ENCODE measurements at regions not wholly inside any gene's neighbourhood (a gene's known extent, or its start where the extent isn't known, plus 50 kb on each side); places are given as distances from the start of the nearest gene placed in this dataset.
"Not testable (repeated sequence)": the region's sequence is repeated elsewhere in the genome, so short reads cannot be mapped to it uniquely, and the experiment has no call there.

DNA sequence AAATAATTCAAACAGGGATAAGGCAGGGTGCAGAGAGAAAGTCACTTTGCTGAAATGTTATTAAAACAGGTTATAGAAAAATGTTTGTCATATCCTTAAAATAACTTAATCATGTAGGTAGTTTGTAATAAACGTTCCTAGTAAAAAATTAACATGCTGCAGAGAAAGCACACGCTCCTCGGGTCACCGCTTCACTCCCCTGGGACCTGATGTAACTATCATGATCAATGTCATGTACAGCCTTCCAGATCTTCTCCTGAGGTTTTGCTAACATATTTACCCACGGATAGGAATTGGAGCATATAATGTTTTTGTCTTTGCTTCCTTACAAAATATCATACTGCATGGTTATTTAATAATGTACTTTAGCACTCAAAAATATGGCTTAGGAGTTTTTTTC lies 285.1 kb upstream of the TMEM132C start:
- DNase-seq = no peak

GRCh38 chr12:127983213-127983791 lies 283.7 kb upstream of the TMEM132C start:
- DNase-seq = not testable (repeated sequence)

- DNase-seq = no peak
Measured at GRCh38 chr12:127984386-127985055, 282.4 kb upstream of the TMEM132C start.

DNA sequence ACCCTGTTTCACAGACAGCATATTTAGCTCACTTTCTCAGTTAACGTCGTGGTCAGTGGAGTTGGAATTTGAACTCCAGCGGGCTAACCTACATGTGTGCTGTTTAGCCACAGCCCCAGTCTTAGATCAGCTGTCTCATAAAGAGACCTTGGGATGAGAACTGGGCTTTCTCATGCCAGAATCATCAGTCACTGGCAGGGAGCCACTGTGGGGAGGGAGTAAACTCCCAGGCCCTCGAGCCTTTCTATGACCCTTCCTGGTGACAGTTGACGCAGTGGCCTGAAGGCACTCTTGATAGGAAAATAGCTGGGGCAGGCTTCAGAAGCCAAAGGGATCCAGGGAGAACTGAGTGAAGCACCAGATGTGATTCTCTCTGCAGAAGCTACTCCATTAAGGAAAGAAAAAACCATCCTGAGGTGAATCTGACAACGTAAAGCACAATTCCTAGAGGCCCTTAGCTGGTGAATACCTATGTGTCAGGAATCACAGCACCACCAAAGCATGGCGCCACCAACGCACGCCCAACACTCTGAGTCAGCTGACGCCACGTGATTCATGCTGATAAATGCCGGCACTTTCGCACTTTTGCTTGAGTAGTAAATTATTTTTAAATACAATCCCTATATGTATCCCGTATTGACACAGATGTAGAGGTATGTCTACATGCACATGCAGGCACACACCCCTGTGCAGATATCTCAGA lies 279.6 kb upstream of the TMEM132C start:
- DNase-seq = no peak

- DNase-seq = no peak
Measured at GRCh38 chr12:127991485-127991884, 275.5 kb upstream of the TMEM132C start.

GRCh38 chr12:127998988-127999387 lies 268.0 kb upstream of the TMEM132C start:
- DNase-seq = no peak

- DNase-seq = no peak
Measured at GRCh38 chr12:128004383-128004938, 262.5 kb upstream of the TMEM132C start.

DNA sequence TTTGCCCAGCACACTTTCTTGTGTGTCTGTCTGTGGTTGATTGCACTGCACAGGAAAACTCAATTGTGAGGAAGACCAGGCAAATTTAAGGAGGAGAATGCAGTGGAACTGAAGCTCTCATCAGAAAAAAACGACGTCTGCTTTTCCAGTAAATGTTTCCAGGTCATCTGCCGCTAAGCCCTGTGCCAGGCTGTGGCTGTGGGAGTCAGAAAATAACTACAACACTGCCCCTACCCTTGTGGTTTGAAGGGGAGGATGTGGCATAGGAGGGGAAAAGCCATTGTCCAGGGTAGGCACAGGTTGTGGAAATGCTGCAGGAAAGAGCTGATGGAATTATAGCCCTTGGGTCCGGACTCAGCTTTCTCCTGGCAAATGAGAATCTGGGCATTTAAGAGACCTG lies 259.7 kb upstream of the TMEM132C start:
- no peak for DNase-seq

DNA sequence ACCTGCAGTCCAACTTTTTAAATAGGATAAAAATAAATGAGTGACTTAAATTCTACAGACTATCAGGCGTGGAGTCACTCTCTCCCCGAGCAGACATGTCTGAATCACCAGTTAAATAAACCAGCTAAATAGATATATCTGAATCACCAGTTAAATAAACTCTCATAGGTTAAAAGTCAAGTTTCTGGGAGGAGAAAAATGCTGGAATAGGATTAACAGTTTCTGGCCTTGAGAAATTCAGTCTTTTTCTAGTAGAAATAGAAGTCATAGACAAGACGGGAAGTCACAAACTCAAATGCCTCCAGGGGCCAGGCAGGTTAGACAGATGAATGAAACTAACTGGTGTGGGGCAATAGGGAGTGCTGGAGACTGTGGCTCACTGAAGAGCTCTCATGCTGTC lies 258.6 kb upstream of the TMEM132C start:
- DNase-seq = no peak

DNA sequence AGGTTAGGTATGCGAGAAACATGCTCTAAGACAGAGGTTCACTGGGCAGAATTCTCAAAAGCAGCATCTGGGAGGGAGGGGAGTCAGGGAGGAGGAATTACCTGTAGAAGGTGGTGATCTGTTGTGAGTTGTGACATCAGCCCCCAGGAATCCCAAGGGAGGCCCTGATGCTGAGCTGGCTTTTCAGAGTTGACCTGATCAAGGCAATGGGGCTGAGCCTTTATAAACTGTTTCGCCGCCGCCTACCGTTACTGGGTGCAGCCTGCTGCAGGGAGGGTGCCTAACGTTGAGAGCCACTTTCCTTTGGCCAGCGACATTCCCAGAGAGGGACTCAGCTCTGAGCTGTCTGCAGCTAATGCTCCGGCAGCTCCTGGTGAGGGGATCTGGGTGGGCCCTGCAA lies 257.9 kb upstream of the TMEM132C start:
- DNase-seq = no peak

DNA sequence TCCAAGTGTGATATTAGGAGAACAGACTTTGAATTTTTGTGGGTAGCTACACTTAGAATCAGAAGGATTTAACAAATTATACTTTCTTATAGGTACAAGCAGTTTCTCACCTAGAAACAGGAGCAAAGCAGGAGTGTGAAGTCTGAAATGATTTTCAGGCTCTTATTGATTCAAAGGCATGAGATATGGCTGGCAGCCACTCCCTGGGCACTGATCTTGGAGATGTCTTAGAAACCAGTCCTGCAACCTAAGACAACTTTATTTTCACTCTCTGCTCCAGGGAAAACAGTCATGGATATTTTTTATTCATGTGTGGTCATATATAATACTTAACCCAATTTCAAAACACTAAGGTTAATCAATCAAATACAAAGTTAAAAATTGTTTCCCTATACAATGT lies 254.9 kb upstream of the TMEM132C start:
- no peak for DNase-seq

DNA sequence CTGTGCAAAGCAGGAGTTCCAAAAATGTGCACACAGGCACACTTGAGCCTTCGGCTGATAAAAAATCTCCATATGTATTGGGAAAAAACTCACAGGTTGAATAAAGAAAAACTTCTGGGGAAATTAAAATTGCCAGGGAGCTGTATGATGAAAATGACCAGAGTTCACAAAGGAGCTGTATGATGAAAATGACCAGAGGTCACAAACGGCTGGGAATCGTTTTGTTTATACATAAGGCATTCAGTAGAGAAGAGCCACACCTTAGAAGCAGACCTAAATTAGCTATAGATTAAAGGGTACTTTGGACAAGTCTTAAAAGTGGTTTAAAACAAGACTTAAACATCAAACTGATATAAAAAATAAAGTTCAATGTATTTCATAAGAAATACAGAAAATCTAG lies 251.7 kb upstream of the TMEM132C start:
- no peak for DNase-seq

DNA sequence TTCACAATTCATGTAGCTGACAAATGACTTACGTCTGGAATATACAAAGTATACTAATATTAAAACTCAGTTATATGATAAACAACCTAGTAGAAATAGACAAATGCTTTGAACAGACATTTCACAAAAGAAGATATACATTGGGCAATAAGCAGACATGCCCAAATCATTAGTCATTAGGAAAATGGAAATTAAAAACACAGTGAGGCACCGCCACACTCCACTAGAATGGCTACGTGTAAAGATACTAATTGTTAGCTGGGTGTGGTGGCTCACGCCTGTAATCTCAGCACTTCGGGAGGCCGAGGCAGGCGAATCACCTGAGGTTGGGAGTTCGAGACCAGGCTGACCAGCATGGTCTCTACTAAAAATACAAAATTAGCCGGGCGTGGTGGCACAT lies 248.9 kb upstream of the TMEM132C start:
- no peak for DNase-seq

GRCh38 chr12:128019996-128020544 lies 246.9 kb upstream of the TMEM132C start:
- no peak for DNase-seq

GRCh38 chr12:128021561-128021960 lies 245.4 kb upstream of the TMEM132C start:
- no peak for DNase-seq

DNA sequence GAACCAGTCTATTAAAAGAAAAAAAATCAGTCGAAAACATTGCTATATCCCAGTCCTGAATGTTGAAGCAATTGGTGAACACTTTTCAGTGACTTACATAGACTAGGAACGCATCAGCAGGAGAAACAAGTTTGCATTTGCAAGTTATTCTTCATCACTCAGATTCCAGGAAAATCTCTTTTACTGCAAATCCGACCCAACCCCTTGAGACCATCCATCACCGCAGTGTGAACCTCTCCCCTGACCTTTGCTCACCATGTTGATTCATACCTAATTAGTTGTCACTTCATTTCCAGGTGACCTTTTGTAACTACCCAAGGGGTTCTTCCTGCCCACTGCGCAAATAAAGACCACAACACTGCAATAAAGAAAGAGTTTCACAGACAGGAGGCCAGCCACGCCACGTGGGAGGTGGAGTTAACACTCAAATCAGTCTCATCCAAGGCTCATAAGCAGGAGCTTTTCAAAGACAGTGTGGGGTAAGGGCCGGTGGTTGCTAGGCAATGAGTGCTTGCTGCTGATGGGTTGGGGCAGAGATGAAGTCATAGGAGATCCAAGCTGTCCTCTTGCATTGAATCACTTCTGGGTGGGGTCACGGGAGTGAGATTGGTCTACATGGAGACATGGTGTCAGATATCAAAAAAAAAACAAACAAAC lies 241.3 kb upstream of the TMEM132C start:
- DNase-seq = no peak

GRCh38 chr12:128026696-128027574 lies 240.0 kb upstream of the TMEM132C start:
- DNase-seq = no peak

DNA sequence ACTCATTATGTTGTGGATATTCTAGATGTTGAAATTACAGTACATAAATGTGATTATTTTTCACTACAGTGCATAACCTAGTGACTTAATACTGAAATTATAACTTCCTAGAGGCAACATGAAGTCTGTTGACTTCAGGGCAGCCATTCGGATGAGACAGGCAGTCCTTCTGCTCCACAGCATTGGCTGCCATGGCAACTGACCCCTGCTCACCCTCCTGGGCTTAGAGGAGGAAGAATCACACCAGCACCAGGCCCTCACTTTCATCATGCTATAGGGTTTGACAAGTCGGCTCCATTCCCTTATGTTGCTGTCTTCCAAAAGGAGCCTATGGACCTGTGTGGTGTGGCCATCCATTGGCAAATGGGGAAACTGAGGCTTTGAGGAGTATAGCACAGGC lies 233.5 kb upstream of the TMEM132C start:
- no peak for DNase-seq

GRCh38 chr12:128040971-128041370 lies 226.0 kb upstream of the TMEM132C start:
- DNase-seq = no peak

DNA sequence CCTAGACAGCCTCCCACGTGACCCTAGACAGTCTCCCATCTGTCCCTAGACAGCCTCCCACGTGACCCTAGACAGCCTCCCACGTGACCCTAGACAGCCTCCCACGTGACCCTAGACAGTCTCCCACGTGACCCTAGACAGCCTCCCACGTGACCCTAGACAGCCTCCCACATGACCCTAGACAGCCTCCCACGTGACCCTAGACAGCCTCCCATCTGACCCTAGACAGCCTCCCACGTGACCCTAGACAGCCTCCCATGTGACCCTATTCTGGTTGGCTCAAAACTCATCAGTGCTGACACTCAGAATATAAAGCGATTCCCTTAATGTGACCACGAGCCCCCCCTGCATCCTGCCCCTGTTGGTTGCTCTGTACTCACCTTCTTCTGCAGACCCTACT lies 224.7 kb upstream of the TMEM132C start:
- DNase-seq = not testable (repeated sequence)

- no peak for DNase-seq
Measured at GRCh38 chr12:128042825-128043224, 224.1 kb upstream of the TMEM132C start.

- no peak for DNase-seq
Measured at GRCh38 chr12:128043317-128043716, 223.7 kb upstream of the TMEM132C start.

Measured in midbrain (tissue), 1 donor.